ENCODE measurements at regions not wholly inside any gene's neighbourhood (a gene's known extent, or its start where the extent isn't known, plus 50 kb on each side); places are given as distances from the start of the nearest gene placed in this dataset.
"Not testable (repeated sequence)": the region's sequence is repeated elsewhere in the genome, so short reads cannot be mapped to it uniquely, and the experiment has no call there.

DNA sequence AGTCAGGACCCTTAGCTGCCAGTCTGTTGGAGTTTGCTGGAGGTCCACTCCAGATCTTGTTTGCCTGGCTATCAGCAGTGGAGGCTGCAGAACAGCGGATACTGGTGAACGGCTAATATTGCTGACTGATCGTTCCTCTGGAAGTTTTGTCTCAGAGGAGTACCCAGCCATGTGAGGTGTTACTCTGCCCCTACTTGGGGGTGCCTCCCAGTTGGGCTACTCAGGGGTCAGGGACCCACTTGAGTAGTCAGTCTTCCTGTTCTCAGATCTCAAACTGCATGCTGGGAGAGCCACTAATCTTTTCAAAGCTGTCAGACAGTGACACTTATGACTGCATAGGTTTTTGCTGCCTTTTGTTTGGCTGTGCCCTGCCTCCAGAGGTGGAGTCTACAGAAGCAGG, 160.5 kb downstream of the OR4A47 start:
- H3K4me1 Mint-ChIP-seq; H4K20me1 ChIP-seq (ENCODE audit: insufficient read depth, low read length); DNase-seq; intact Hi-C loops (cut with micrococcal nuclease); H3K27me3 Mint-ChIP-seq (ENCODE audit: low read depth in 3 of 3); H3K4me2 ChIP-seq (replicated peaks; ENCODE audit: extremely low read depth, low read length, poor library complexity, severe bottlenecking); H3K27ac Mint-ChIP-seq; H3K36me3 Mint-ChIP-seq; H3K79me2 ChIP-seq (ENCODE audit: insufficient read depth, low read length); H3K4me3 ChIP-seq (replicated peaks in 1 of 3; ENCODE audit: low read depth in 2 of 3, low read length in 3 of 3); H3K4me3 Mint-ChIP-seq; H3K9ac ChIP-seq (ENCODE audit: insufficient read depth, low read length, poor library complexity, severe bottlenecking); H3K27ac ChIP-seq (ENCODE audit: low read depth in 1 of 2, low read length in 2 of 2); H3K27me3 ChIP-seq (ENCODE audit: control insufficient read depth in 2 of 2, insufficient read depth in 2 of 2, low read length in 2 of 2); H3K36me3 ChIP-seq (replicated peaks in 1 of 2; ENCODE audit: control insufficient read depth in 1 of 2, insufficient read depth in 2 of 2, low read length in 2 of 2); H2AFZ ChIP-seq (ENCODE audit: insufficient read depth, low read depth, low read length, poor library complexity, severe bottlenecking); H3K4me1 ChIP-seq (ENCODE audit: control insufficient read depth in 1 of 2, insufficient read depth in 2 of 2, low read length in 2 of 2): not testable (repeated sequence)
- peaks cover 16 to 52% (median 25%) of the 10 kb centered on the region in 7 donors for H3K9me3 Mint-ChIP-seq
- peaks cover 17 to 44% of the 10 kb centered on the region in 2 donors for H3K9me3 ChIP-seq (replicated peaks in 1 of 2; ENCODE audit: control insufficient read depth in 1 of 2, insufficient read depth in 1 of 2, low read length in 2 of 2)
- WGBS (ENCODE audit: insufficient coverage), result 78% methylated on average over 3 of the region's 3 CpGs

DNA sequence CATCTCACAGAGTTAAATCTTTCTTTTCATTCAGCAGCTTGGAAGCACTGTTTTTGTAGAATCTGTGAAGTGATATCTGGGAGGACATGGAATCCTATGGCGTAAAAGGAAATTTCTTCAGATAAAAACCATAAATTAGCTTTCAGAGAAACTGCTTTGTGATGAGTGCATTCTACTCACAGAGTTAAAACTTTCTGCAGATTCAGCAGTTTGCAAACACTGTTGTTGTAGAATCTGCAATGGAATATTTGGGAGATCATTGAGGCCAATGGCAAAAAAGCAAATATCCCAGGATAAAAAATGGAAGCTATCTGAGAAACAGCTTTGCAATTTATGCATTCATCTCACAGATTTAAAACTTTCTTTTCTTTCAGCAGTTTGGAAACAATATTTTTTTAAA, 180.6 kb downstream of the OR4A47 start:
- no CpG with 5 or more reads among the region's 1 CpG for WGBS (ENCODE audit: insufficient coverage)
- Histone ChIP-seq H3K27me3 (ENCODE audit: control insufficient read depth in 2 of 2, insufficient read depth in 2 of 2, low read length in 2 of 2) (no peaks in the 10 kb centered on the region), H3K4me3 (replicated peaks in 1 of 3; ENCODE audit: low read depth in 2 of 3, low read length in 3 of 3) (no peak overlapping the region), H3K36me3 (replicated peaks in 1 of 2; ENCODE audit: control insufficient read depth in 1 of 2, insufficient read depth in 2 of 2, low read length in 2 of 2) (no peaks in the 10 kb centered on the region), H4K20me1 (ENCODE audit: insufficient read depth, low read length) (no peaks in the 10 kb centered on the region), H2AFZ (ENCODE audit: insufficient read depth, low read depth, low read length, poor library complexity, severe bottlenecking) (no peak overlapping the region), H3K4me1 (ENCODE audit: control insufficient read depth in 1 of 2, insufficient read depth in 2 of 2, low read length in 2 of 2) (no peaks in the 10 kb centered on the region), H3K9ac (ENCODE audit: insufficient read depth, low read length, poor library complexity, severe bottlenecking) (no peak overlapping the region), H3K79me2 (ENCODE audit: insufficient read depth, low read length) (no peaks in the 10 kb centered on the region), H3K4me2 (replicated peaks; ENCODE audit: extremely low read depth, low read length, poor library complexity, severe bottlenecking) (no peak overlapping the region), H3K9me3 (replicated peaks in 1 of 2; ENCODE audit: control insufficient read depth in 1 of 2, insufficient read depth in 1 of 2, low read length in 2 of 2) (peaks cover 0 to 92% of the 10 kb centered on the region in 2 donors), H3K27ac (ENCODE audit: low read depth in 1 of 2, low read length in 2 of 2) (no peak overlapping the region)
- H3K27ac Mint-ChIP-seq, result no peak overlapping the region
- intact Hi-C loops (cut with micrococcal nuclease), result no loop called here
- H3K4me3 Mint-ChIP-seq, result no peak overlapping the region
- DNase-seq, result no peak
- H3K9me3 Mint-ChIP-seq, result peaks cover 2 to 23% (median 10%) of the 10 kb centered on the region in 7 donors
- H3K4me1 Mint-ChIP-seq, result no peaks in the 10 kb centered on the region
- TF ChIP-seq, protein P1, sequence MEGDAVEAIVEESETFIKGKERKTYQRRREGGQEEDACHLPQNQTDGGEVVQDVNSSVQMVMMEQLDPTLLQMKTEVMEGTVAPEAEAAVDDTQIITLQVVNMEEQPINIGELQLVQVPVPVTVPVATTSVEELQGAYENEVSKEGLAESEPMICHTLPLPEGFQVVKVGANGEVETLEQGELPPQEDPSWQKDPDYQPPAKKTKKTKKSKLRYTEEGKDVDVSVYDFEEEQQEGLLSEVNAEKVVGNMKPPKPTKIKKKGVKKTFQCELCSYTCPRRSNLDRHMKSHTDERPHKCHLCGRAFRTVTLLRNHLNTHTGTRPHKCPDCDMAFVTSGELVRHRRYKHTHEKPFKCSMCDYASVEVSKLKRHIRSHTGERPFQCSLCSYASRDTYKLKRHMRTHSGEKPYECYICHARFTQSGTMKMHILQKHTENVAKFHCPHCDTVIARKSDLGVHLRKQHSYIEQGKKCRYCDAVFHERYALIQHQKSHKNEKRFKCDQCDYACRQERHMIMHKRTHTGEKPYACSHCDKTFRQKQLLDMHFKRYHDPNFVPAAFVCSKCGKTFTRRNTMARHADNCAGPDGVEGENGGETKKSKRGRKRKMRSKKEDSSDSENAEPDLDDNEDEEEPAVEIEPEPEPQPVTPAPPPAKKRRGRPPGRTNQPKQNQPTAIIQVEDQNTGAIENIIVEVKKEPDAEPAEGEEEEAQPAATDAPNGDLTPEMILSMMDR (IDR thresholded peaks at IDR 0.05), result no peak
- no peaks in the 10 kb centered on the region for H3K36me3 Mint-ChIP-seq
- H3K27me3 Mint-ChIP-seq (ENCODE audit: low read depth in 3 of 3), result no peaks in the 10 kb centered on the region

Data from CD14-positive monocyte (primary cell).